ENCODE measurements at regions not wholly inside any gene's neighbourhood (a gene's known extent, or its start where the extent isn't known, plus 50 kb on each side); places are given as distances from the start of the nearest gene placed in this dataset.

DNA sequence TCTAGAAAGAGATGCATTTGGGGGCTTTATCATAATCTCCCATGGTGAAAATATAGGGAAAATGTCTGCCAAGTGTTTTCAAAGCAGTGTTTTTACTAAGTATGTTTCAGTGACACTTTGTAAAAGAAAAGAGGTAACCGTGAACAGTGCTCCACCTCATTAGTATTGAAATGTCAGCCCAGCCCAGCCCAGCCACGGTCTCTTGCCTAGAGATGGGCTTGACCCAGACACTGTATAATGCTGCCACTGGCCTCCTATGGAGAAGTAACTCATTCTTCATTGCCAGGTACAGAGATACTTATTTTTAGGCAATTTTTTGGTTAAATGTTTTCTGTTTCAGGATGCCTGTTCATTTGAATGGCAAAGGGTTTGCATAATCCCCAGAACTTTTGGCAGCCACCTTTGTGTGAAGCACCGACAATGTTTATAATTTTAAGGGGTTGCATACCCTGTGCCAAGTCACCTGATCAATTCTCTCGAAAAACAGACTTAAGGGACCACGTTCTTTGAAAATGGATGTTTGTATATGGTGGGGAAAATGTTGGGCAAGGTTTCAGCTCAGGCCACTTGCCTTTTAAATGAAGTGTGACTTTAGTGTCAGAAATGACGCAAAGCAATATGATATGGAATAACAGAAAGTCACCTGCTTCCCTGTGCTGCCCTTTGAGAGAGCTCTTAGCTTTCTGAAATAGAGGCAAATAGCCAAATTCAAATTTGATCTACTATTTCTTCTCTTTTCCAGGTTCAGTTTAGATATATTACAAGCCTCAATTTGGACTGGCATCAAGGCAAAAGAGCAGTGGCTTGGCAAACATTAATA, 314.5 kb upstream of the RGPD4 start (continued):
- TF ChIP-seq, protein P1, sequence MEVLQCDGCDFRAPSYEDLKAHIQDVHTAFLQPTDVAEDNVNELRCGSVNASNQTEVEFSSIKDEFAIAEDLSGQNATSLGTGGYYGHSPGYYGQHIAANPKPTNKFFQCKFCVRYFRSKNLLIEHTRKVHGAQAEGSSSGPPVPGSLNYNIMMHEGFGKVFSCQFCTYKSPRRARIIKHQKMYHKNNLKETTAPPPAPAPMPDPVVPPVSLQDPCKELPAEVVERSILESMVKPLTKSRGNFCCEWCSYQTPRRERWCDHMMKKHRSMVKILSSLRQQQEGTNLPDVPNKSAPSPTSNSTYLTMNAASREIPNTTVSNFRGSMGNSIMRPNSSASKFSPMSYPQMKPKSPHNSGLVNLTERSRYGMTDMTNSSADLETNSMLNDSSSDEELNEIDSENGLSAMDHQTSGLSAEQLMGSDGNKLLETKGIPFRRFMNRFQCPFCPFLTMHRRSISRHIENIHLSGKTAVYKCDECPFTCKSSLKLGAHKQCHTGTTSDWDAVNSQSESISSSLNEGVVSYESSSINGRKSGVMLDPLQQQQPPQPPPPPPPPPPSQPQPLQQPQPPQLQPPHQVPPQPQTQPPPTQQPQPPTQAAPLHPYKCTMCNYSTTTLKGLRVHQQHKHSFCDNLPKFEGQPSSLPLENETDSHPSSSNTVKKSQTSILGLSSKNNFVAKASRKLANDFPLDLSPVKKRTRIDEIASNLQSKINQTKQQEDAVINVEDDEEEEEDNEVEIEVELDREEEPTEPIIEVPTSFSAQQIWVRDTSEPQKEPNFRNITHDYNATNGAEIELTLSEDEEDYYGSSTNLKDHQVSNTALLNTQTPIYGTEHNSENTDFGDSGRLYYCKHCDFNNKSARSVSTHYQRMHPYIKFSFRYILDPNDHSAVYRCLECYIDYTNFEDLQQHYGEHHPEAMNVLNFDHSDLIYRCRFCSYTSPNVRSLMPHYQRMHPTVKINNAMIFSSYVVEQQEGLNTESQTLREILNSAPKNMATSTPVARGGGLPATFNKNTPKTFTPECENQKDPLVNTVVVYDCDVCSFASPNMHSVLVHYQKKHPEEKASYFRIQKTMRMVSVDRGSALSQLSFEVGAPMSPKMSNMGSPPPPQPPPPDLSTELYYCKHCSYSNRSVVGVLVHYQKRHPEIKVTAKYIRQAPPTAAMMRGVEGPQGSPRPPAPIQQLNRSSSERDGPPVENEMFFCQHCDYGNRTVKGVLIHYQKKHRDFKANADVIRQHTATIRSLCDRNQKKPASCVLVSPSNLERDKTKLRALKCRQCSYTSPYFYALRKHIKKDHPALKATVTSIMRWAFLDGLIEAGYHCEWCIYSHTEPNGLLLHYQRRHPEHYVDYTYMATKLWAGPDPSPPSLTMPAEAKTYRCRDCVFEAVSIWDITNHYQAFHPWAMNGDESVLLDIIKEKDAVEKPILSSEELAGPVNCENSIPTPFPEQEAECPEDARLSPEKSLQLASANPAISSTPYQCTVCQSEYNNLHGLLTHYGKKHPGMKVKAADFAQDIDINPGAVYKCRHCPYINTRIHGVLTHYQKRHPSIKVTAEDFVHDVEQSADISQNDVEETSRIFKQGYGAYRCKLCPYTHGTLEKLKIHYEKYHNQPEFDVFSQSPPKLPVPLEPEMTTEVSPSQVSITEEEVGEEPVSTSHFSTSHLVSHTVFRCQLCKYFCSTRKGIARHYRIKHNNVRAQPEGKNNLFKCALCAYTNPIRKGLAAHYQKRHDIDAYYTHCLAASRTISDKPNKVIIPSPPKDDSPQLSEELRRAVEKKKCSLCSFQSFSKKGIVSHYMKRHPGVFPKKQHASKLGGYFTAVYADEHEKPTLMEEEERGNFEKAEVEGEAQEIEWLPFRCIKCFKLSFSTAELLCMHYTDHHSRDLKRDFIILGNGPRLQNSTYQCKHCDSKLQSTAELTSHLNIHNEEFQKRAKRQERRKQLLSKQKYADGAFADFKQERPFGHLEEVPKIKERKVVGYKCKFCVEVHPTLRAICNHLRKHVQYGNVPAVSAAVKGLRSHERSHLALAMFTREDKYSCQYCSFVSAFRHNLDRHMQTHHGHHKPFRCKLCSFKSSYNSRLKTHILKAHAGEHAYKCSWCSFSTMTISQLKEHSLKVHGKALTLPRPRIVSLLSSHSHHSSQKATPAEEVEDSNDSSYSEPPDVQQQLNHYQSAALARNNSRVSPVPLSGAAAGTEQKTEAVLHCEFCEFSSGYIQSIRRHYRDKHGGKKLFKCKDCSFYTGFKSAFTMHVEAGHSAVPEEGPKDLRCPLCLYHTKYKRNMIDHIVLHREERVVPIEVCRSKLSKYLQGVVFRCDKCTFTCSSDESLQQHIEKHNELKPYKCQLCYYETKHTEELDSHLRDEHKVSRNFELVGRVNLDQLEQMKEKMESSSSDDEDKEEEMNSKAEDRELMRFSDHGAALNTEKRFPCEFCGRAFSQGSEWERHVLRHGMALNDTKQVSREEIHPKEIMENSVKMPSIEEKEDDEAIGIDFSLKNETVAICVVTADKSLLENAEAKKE (CRISPR knock-in tag; IDR thresholded peaks at IDR 0.05), result no peak
- no peak for TF ChIP-seq POLR2AphosphoS5 (IDR thresholded peaks at IDR 0.05; ENCODE audit: low read depth)
- TF ChIP-seq EZH2phosphoT487 (IDR thresholded peaks at IDR 0.05; ENCODE audit: unreplicated experiment), result no peak

DNA sequence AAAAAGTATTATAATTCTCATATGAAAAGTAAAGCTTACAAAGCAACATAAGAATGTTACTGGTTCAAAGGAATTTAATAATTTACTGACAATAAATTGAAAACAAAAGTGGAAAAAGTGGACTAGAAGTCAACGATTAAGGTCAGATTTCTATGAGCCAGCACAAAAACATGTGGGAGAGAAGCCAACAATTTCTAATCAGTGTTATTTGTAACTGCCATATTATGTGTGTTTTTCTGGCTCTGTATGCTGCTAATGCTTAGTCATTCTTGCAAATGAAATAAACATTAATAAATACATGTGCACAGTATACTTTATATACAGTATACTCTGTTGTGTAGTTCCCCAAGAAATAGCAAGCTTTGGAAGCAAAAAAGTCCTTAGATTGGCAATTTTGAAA, 301.3 kb upstream of the RGPD4 start:
- Mint-ChIP-seq H3K4me1 (no peaks in the 10 kb centered on the region), H3K36me3 (ENCODE audit: low read depth) (peaks cover 15% of the 10 kb centered on the region; the same call in 2 of the 3 replicates), H3K4me3 (no peak overlapping the region), H3K27me3 (ENCODE audit: insufficient read depth, low read depth, poor library complexity) (peaks cover 3% of the 10 kb centered on the region), H3K9me3 (peaks cover 18% of the 10 kb centered on the region), H3K27ac (no peak overlapping the region)
- H2AFZ ChIP-seq, result no peak overlapping the region
- no peaks in the 10 kb centered on the region for H3F3A ChIP-seq (replicated peaks; ENCODE audit: low read depth)
- peaks cover 4% of the 10 kb centered on the region; the same call in 1 of the 2 replicates for H3K36me3 ChIP-seq (ENCODE audit: insufficient read depth)
- no peak for DNase-seq (ENCODE audit: low spot score)
- H3K27me3 ChIP-seq (ENCODE audit: insufficient read depth), result no peaks in the 10 kb centered on the region
- no peaks in the 10 kb centered on the region for H3K9me2 ChIP-seq (ENCODE audit: insufficient read depth)
- no peak overlapping the region for H3K4me3 ChIP-seq
- ATAC-seq, result no peak
- no peaks in the 10 kb centered on the region for H4K20me1 ChIP-seq (replicated peaks; ENCODE audit: insufficient read depth)
- no peak overlapping the region for H3K27ac ChIP-seq (ENCODE audit: low read depth)
- H3K4me2 ChIP-seq, result no peak overlapping the region
- no peaks in the 10 kb centered on the region for H3K79me2 ChIP-seq (replicated peaks; ENCODE audit: insufficient read depth)
- no peaks in the 10 kb centered on the region for H3K4me1 ChIP-seq (ENCODE audit: insufficient read depth)
- TF ChIP-seq EZH2phosphoT487 (IDR thresholded peaks at IDR 0.05; ENCODE audit: unreplicated experiment) (no peak), CREB1 (CRISPR knock-in tag; IDR thresholded peaks at IDR 0.05; ENCODE audit: low read depth) (no peak), STAT1 (IDR thresholded peaks at IDR 0.05; ENCODE audit: unreplicated experiment) (no peak)
- TF ChIP-seq, protein P1 (CRISPR knock-in tag; IDR thresholded peaks at IDR 0.05), result no peak
